GM23338 (cell line): ENCODE measurements at regions not wholly inside any gene's neighbourhood (a gene's known extent, or its start where the extent isn't known, plus 50 kb on each side); places are given as distances from the start of the nearest gene placed in this dataset.

ENCODE experiments used
- CREB1 ChIP-seq: fragments of 250-450 bp; sonication (Bioruptor Pico); IDR thresholded peaks from 2 replicates; pipeline ENCODE4 v1.5.0; 2020; ENCODE audit warnings: low read depth, mild to moderate bottlenecking, moderate library complexity
- CTCF ChIP-seq, 2 experiments: fragments of 200-600 bp in 1 of 2; sonication (generic) in 1 of 2; conservative IDR thresholded peaks; 2 replicates each; pipeline versions ENCODE4 v1.5.1 to v1.6.1; 2016 to 2017; ENCODE audit warnings: antibody characterized with exemption in 2 of 2, low read depth in 2 of 2, mild to moderate bottlenecking in 2 of 2, moderate library complexity in 1 of 2
- EZH2 ChIP-seq: fragments of 200-600 bp; sonication (generic); IDR thresholded peaks from one replicate; pipeline ENCODE4 v1.8.0; 2017; ENCODE audit warnings: antibody characterized with exemption, mild to moderate bottlenecking, low read depth; ENCODE audit not compliant: unreplicated experiment
- EZH2phosphoT487 ChIP-seq: fragments of 200-600 bp; sonication (generic); IDR thresholded peaks from one replicate; pipeline ENCODE4 v1.8.1; 2018; ENCODE audit warnings: antibody characterized with exemption; ENCODE audit not compliant: unreplicated experiment
- JUNB ChIP-seq: IDR thresholded peaks from one replicate; pipeline ENCODE4 v1.6.1; 2016; ENCODE audit warnings: antibody characterized with exemption; ENCODE audit not compliant: unreplicated experiment
- POLR2AphosphoS5 ChIP-seq: IDR thresholded peaks from 2 replicates; pipeline ENCODE4 v1.6.1; 2016; ENCODE audit warnings: antibody characterized with exemption, low read depth
- REST ChIP-seq: IDR thresholded peaks from one replicate; pipeline ENCODE4 v1.6.1; 2018; ENCODE audit warnings: antibody characterized with exemption; ENCODE audit not compliant: unreplicated experiment
- ZNF331 ChIP-seq: fragments of 250-450 bp; sonication (Bioruptor Pico); IDR thresholded peaks from 2 replicates; pipeline ENCODE4 v1.5.0; 2020; ENCODE audit warnings: low read depth, mild to moderate bottlenecking, moderate library complexity
- TF ChIP-seq, protein P1 (sequence below): IDR thresholded peaks from 2 replicates; pipeline ENCODE4 v1.6.1; 2016; ENCODE audit warnings: antibody characterized with exemption

DNA sequence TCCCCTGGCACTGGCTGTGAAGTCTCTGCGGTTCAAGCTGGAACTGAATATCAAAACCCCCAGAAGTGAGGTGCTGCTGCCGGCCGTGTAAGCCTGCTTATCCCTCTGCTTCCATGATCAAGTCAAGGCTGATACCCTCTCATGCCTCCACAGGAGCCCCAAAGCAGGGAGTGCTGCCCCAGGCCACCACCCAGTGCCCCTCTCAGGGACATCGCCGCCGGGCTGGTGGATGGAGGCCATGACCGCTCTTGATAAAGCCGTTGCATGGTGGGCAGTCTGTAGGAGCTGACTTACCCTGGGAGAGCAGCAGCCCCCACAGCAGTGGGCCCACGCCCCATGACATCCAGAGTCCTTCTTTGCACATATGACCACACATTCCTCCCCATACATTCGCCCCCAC, 162.0 kb upstream of the CST7 start:
- TF ChIP-seq CTCF (conservative IDR thresholded peaks at IDR 0.05; ENCODE audit: low read depth in 2 of 2), result no peak
- no peak for TF ChIP-seq EZH2phosphoT487
- no peak for TF ChIP-seq EZH2
- TF ChIP-seq REST, result no peak
- TF ChIP-seq CREB1, result no peak
- TF ChIP-seq POLR2AphosphoS5, result no peak
- TF ChIP-seq, protein P1, sequence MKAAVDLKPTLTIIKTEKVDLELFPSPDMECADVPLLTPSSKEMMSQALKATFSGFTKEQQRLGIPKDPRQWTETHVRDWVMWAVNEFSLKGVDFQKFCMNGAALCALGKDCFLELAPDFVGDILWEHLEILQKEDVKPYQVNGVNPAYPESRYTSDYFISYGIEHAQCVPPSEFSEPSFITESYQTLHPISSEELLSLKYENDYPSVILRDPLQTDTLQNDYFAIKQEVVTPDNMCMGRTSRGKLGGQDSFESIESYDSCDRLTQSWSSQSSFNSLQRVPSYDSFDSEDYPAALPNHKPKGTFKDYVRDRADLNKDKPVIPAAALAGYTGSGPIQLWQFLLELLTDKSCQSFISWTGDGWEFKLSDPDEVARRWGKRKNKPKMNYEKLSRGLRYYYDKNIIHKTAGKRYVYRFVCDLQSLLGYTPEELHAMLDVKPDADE, result no peak
- no peak for TF ChIP-seq ZNF331
- TF ChIP-seq JUNB, result no peak
